HEK293 (cell line): ENCODE measurements at regions not wholly inside any gene's neighbourhood (a gene's known extent, or its start where the extent isn't known, plus 50 kb on each side); places are given as distances from the start of the nearest gene placed in this dataset.

ENCODE experiments used
- CTCF ChIA-PET: fragments of 350-600 bp; formaldehyde crosslinking; extraction: SDS; loops from one replicate; lab custom pipeline; 2021; ENCODE audit warnings: antibody characterized with exemption; lab: Yijun Ruan, JAX
- POLR2A ChIA-PET: fragments of 300-600 bp; formaldehyde crosslinking; extraction: SDS; loops from one replicate; lab custom pipeline; 2020; ENCODE audit warnings: antibody characterized with exemption, inconsistent platforms; lab: Yijun Ruan, JAX
- H3K27ac ChIP-seq: fragments of 200-500 bp; sonication (Bioruptor generic); 2 replicates; pipeline ENCODE4 v1.5.1; 2014; ENCODE audit warnings: low read depth, low read length, control low read depth, inconsistent platforms; ENCODE audit errors: extremely low read depth
- H3K36me3 ChIP-seq, 2 experiments: fragments of 200-500 bp in 1 of 2; sonication (Bioruptor generic) in 1 of 2; 1 replicate in 1 of 2; 2 replicates in 1 of 2; pipeline ENCODE4 v1.5.1; 2014 to 2017; ENCODE audit warnings: inconsistent platforms in 2 of 2, low read length in 2 of 2; ENCODE audit not compliant: control insufficient read depth in 2 of 2, insufficient read depth in 1 of 2
- H3K4me1 ChIP-seq: fragments of 200-500 bp; sonication (Bioruptor generic); 2 replicates; pipeline ENCODE4 v1.5.1; 2014; ENCODE audit warnings: mild to moderate bottlenecking, low read length, inconsistent platforms; ENCODE audit not compliant: control insufficient read depth, insufficient read depth
- H3K4me3 ChIP-seq: 2 replicates; pipeline ENCODE4 v1.5.1; 2011; ENCODE audit warnings: low read depth, mild to moderate bottlenecking, control low read depth, low read length, moderate library complexity
- H3K9me3 ChIP-seq: fragments of 200-500 bp; sonication (Bioruptor generic); 2 replicates; pipeline ENCODE4 v1.5.1; 2014; ENCODE audit warnings: low read depth, low read length, inconsistent platforms; ENCODE audit not compliant: control insufficient read depth, insufficient read depth
- GFI1B ChIP-seq: fragments of 450-650 bp; formaldehyde crosslinking; IDR thresholded peaks from 2 replicates; pipeline ENCODE4 v1.5.1; 2016; ENCODE audit warnings: missing biosample characterization, missing genetic modification characterization
- KLF9 ChIP-seq: fragments of 450-650 bp; formaldehyde crosslinking; IDR thresholded peaks from 2 replicates; pipeline ENCODE4 v1.5.1; 2016; ENCODE audit warnings: missing biosample characterization, missing genetic modification characterization, low read depth
- PBX3 ChIP-seq: sonication (generic); formaldehyde crosslinking; IDR thresholded peaks from 2 replicates; pipeline ENCODE4 v1.8.1; 2022; ENCODE audit warnings: mild to moderate bottlenecking, moderate library complexity, missing genetic modification reagents
- WT1 ChIP-seq: fragments of 450-650 bp; formaldehyde crosslinking; IDR thresholded peaks from 2 replicates; pipeline ENCODE4 v1.5.1; 2016; ENCODE audit warnings: missing biosample characterization, missing genetic modification characterization
- ZBTB8A ChIP-seq: fragments of 450-650 bp; formaldehyde crosslinking; IDR thresholded peaks from 2 replicates; pipeline ENCODE4 v1.5.1; 2016; ENCODE audit warnings: missing biosample characterization, missing genetic modification characterization
- ZNF114 ChIP-seq: fragments of 450-650 bp; formaldehyde crosslinking; IDR thresholded peaks from 2 replicates; pipeline ENCODE4 v1.5.0; 2017; ENCODE audit warnings: missing biosample characterization, missing genetic modification characterization
- ZNF133 ChIP-seq: fragments of 450-650 bp; formaldehyde crosslinking; IDR thresholded peaks from 2 replicates; pipeline ENCODE4 v1.5.1; 2016; ENCODE audit warnings: missing biosample characterization, missing genetic modification characterization
- ZNF184 ChIP-seq: fragments of 450-650 bp; IDR thresholded peaks from 2 replicates; pipeline ENCODE4 v1.5.1; 2018; ENCODE audit warnings: missing biosample characterization, mild to moderate bottlenecking, missing genetic modification characterization
- ZNF266 ChIP-seq: fragments of 450-650 bp; formaldehyde crosslinking; IDR thresholded peaks from 2 replicates; pipeline ENCODE4 v1.5.1; 2016; ENCODE audit warnings: missing biosample characterization, missing genetic modification characterization, low read depth
- ZNF335 ChIP-seq: fragments of 450-650 bp; formaldehyde crosslinking; conservative IDR thresholded peaks from 2 replicates; pipeline ENCODE4 v1.5.1; 2016; ENCODE audit warnings: missing biosample characterization, missing genetic modification characterization
- ZNF350 ChIP-seq: fragments of 450-650 bp; formaldehyde crosslinking; IDR thresholded peaks from 2 replicates; pipeline ENCODE4 v1.5.0; 2017; ENCODE audit warnings: missing biosample characterization, mild to moderate bottlenecking, missing genetic modification characterization
- ZNF354C ChIP-seq: fragments of 450-650 bp; formaldehyde crosslinking; IDR thresholded peaks from 2 replicates; pipeline ENCODE4 v1.5.1; 2016; ENCODE audit warnings: missing biosample characterization, missing genetic modification characterization, low read depth, borderline replicate concordance
- ZNF596 ChIP-seq: fragments of 450-650 bp; IDR thresholded peaks from 2 replicates; pipeline ENCODE4 v1.5.0; 2018; ENCODE audit warnings: missing biosample characterization, mild to moderate bottlenecking, missing genetic modification characterization, moderate library complexity
- ZNF624 ChIP-seq: fragments of 450-650 bp; formaldehyde crosslinking; IDR thresholded peaks from 2 replicates; pipeline ENCODE4 v1.5.1; 2017; ENCODE audit warnings: missing biosample characterization, missing genetic modification characterization
- ZNF658 ChIP-seq: fragments of 450-650 bp; formaldehyde crosslinking; IDR thresholded peaks from 2 replicates; pipeline ENCODE4; 2016; ENCODE audit warnings: missing biosample characterization, missing genetic modification characterization
- ZNF664 ChIP-seq: fragments of 450-650 bp; formaldehyde crosslinking; IDR thresholded peaks from 2 replicates; pipeline ENCODE4 v1.5.1; 2016; ENCODE audit warnings: missing biosample characterization, missing genetic modification characterization
- ZNF768 ChIP-seq: fragments of 450-650 bp; formaldehyde crosslinking; IDR thresholded peaks from 2 replicates; pipeline ENCODE4 v1.5.1; 2018; ENCODE audit warnings: missing biosample characterization, mild to moderate bottlenecking, missing genetic modification characterization
- TF ChIP-seq, protein P1 (sequence below): fragments of 450-650 bp; formaldehyde crosslinking; IDR thresholded peaks from 2 replicates; pipeline ENCODE4 v1.5.1; 2016; ENCODE audit warnings: missing biosample characterization, missing genetic modification characterization
- TF ChIP-seq, protein P2 (sequence below): fragments of 450-650 bp; formaldehyde crosslinking; IDR thresholded peaks from 2 replicates; pipeline ENCODE4 v1.5.1; 2016; ENCODE audit warnings: missing biosample characterization, missing genetic modification characterization
- TF ChIP-seq, protein P3 (sequence below): fragments of 450-650 bp; formaldehyde crosslinking; IDR thresholded peaks from 2 replicates; pipeline ENCODE4 v1.5.1; 2016; ENCODE audit warnings: missing biosample characterization, missing genetic modification characterization

GRCh38 chr10:8298896-8299570 lies 244.5 kb downstream of the GATA3 start (continued):
- TF ChIP-seq, protein P1, sequence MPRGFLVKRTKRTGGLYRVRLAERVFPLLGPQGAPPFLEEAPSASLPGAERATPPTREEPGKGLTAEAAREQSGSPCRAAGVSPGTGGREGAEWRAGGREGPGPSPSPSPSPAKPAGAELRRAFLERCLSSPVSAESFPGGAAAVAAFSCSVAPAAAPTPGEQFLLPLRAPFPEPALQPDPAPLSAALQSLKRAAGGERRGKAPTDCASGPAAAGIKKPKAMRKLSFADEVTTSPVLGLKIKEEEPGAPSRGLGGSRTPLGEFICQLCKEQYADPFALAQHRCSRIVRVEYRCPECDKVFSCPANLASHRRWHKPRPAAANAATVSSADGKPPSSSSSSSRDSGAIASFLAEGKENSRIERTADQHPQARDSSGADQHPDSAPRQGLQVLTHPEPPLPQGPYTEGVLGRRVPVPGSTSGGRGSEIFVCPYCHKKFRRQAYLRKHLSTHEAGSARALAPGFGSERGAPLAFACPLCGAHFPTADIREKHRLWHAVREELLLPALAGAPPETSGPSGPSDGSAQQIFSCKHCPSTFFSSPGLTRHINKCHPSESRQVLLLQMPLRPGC (tag by site-specific recombination), result 0 out of 2 replicates have a peak, but pooled peaks have one; percentile 10
- no peak for TF ChIP-seq ZNF658 (tag by site-specific recombination)
- no peak for TF ChIP-seq ZNF184 (tag by site-specific recombination)
- peak; percentile 97 for TF ChIP-seq ZNF335 (tag by site-specific recombination)
- TF ChIP-seq ZNF596 (tag by site-specific recombination), result peak; percentile 62; the same call in 1 of the 2 replicates
- TF ChIP-seq, protein P2, sequence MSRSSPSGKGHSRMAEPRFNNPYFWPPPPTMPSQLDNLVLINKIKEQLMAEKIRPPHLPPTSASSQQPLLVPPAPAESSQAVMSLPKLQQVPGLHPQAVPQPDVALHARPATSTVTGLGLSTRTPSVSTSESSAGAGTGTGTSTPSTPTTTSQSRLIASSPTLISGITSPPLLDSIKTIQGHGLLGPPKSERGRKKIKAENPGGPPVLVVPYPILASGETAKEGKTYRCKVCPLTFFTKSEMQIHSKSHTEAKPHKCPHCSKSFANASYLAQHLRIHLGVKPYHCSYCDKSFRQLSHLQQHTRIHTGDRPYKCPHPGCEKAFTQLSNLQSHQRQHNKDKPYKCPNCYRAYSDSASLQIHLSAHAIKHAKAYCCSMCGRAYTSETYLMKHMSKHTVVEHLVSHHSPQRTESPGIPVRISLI (tag by site-specific recombination), result no peak
- peak; percentile 46; the same call in 1 of the 2 replicates for TF ChIP-seq ZBTB8A (tag by site-specific recombination)
- no peak for TF ChIP-seq KLF9 (tag by site-specific recombination)
- TF ChIP-seq ZNF266 (tag by site-specific recombination), result no peak
- TF ChIP-seq, protein P3, sequence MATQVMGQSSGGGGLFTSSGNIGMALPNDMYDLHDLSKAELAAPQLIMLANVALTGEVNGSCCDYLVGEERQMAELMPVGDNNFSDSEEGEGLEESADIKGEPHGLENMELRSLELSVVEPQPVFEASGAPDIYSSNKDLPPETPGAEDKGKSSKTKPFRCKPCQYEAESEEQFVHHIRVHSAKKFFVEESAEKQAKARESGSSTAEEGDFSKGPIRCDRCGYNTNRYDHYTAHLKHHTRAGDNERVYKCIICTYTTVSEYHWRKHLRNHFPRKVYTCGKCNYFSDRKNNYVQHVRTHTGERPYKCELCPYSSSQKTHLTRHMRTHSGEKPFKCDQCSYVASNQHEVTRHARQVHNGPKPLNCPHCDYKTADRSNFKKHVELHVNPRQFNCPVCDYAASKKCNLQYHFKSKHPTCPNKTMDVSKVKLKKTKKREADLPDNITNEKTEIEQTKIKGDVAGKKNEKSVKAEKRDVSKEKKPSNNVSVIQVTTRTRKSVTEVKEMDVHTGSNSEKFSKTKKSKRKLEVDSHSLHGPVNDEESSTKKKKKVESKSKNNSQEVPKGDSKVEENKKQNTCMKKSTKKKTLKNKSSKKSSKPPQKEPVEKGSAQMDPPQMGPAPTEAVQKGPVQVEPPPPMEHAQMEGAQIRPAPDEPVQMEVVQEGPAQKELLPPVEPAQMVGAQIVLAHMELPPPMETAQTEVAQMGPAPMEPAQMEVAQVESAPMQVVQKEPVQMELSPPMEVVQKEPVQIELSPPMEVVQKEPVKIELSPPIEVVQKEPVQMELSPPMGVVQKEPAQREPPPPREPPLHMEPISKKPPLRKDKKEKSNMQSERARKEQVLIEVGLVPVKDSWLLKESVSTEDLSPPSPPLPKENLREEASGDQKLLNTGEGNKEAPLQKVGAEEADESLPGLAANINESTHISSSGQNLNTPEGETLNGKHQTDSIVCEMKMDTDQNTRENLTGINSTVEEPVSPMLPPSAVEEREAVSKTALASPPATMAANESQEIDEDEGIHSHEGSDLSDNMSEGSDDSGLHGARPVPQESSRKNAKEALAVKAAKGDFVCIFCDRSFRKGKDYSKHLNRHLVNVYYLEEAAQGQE (tag by site-specific recombination), result no peak
- no peak for TF ChIP-seq ZNF624
- TF ChIP-seq PBX3 (CRISPR knock-in tag), result no peak
- TF ChIP-seq ZNF664 (tag by site-specific recombination), result no peak
- TF ChIP-seq GFI1B (tag by site-specific recombination), result no peak
- TF ChIP-seq ZNF768 (tag by site-specific recombination), result no peak
- no peak for TF ChIP-seq WT1
- no peak for TF ChIP-seq ZNF350 (tag by site-specific recombination)

DNA sequence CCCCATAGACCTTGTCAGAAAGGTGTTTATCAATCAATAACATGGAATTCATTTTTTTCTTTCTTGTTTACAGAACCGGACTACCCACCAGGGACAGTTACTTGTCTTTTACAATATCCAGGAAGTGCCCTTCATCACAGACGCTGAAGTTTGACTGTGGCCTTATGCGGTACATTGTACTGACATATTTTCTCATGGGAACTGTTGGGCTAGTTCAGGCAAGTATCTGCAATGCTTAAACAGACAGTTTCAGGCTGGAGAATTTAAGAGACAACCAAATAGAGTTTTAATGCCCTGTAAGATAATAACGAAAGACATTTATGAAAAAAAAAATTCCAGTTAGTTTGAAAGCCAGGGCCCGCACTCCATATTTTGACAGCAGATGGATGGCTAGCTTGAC lies 246.4 kb downstream of the GATA3 start:
- ChIA-PET POLR2A (no interaction called here), CTCF (no interaction called here)
- Histone ChIP-seq H3K4me3 (no peak overlapping the region), H3K36me3 (no peaks in the 10 kb centered on the region), H3K9me3 (no peaks in the 10 kb centered on the region), H3K4me1 (peaks cover 11% of the 10 kb centered on the region), H3K27ac (no peak overlapping the region)
- no peak for TF ChIP-seq ZNF354C (tag by site-specific recombination)
- TF ChIP-seq ZNF114 (tag by site-specific recombination), result no peak
- TF ChIP-seq ZNF133 (tag by site-specific recombination), result no peak
